ENCODE measurements at regions not wholly inside any gene's neighbourhood (a gene's known extent, or its start where the extent isn't known, plus 50 kb on each side); places are given as distances from the start of the nearest gene placed in this dataset.
"Not testable (repeated sequence)": the region's sequence is repeated elsewhere in the genome, so short reads cannot be mapped to it uniquely, and the experiment has no call there.

GRCh38 chr2:223297788-223298187 is 245.8 kb downstream of the KCNE4 start:
- no peaks in the 10 kb centered on the region for H3K4me1 Mint-ChIP-seq (ENCODE audit: low read depth)
- H3K36me3 Mint-ChIP-seq (ENCODE audit: low read depth) = no peaks in the 10 kb centered on the region
- no peak overlapping the region for H3K4me3 Mint-ChIP-seq (ENCODE audit: low read depth)
- peaks cover 3% of the 10 kb centered on the region for H3K9me3 Mint-ChIP-seq
- H3K27me3 Mint-ChIP-seq (ENCODE audit: low read depth) = no peaks in the 10 kb centered on the region
- no peak overlapping the region for H3K27ac Mint-ChIP-seq
- intact Hi-C loops (cut with micrococcal nuclease) = no loop called here
- DNase-seq (ENCODE audit: low spot score) = no peak

- H3K36me3 Mint-ChIP-seq (ENCODE audit: low read depth); H3K9me3 Mint-ChIP-seq; intact Hi-C loops (cut with micrococcal nuclease); H3K4me1 Mint-ChIP-seq (ENCODE audit: low read depth); DNase-seq (ENCODE audit: low spot score); H3K27me3 Mint-ChIP-seq (ENCODE audit: low read depth); H3K27ac Mint-ChIP-seq; H3K4me3 Mint-ChIP-seq (ENCODE audit: low read depth): not testable (repeated sequence)
These were observed 246.3 kb downstream of the KCNE4 start for GRCh38 chr2:223298329-223298728.

DNA sequence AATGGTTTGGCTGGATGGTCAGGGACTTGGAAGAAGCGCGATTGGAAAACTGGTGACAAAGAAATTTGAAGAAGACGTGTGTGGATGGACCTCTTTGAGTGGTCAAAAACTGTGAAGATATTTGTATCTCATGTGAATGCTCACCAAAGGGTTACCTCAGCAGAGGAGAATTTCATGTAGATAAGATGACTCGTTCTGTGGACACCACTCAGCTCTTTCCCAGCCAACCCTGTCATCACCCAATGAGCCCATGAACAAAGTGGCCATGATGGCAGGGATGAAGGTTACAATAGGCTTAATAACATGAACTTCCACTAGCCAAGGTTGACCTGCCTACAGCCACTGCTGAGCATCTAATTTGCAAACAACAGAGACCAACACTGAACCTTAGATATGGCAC is 248.3 kb downstream of the KCNE4 start:
- Mint-ChIP-seq H3K27me3 (ENCODE audit: low read depth) (no peaks in the 10 kb centered on the region), H3K27ac (no peak overlapping the region), H3K4me1 (ENCODE audit: low read depth) (no peaks in the 10 kb centered on the region), H3K4me3 (ENCODE audit: low read depth) (no peak overlapping the region), H3K9me3 (peaks cover 3% of the 10 kb centered on the region), H3K36me3 (ENCODE audit: low read depth) (no peaks in the 10 kb centered on the region)
- no peak for DNase-seq (ENCODE audit: low spot score)
- intact Hi-C loops (cut with micrococcal nuclease) = no loop called here

DNA sequence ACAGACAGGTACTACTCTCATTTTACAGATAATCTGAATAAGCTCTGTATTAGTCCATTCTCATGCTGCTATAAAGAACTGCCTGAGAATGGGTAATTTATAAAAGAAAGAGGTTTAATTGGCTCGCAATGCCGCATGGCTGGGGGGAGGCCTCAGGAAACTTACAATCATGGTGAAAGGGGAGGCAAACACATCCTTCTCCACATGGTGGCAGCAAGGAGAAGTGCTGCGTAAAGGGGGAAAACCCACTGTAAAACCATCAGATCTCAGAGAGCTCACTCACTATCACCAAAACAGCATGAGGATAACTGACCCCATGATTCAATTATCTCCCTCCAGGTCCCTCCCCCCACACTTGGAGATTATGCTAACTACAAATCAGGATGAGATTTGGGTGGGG is 254.4 kb downstream of the KCNE4 start:
- H3K27me3 Mint-ChIP-seq (ENCODE audit: low read depth) = no peaks in the 10 kb centered on the region
- no peaks in the 10 kb centered on the region for H3K36me3 Mint-ChIP-seq (ENCODE audit: low read depth)
- intact Hi-C loops (cut with micrococcal nuclease) = no loop called here
- no peaks in the 10 kb centered on the region for H3K9me3 Mint-ChIP-seq
- no peaks in the 10 kb centered on the region for H3K4me1 Mint-ChIP-seq (ENCODE audit: low read depth)
- no peak overlapping the region for H3K4me3 Mint-ChIP-seq (ENCODE audit: low read depth)
- H3K27ac Mint-ChIP-seq = no peak overlapping the region
- DNase-seq (ENCODE audit: low spot score) = no peak

DNA sequence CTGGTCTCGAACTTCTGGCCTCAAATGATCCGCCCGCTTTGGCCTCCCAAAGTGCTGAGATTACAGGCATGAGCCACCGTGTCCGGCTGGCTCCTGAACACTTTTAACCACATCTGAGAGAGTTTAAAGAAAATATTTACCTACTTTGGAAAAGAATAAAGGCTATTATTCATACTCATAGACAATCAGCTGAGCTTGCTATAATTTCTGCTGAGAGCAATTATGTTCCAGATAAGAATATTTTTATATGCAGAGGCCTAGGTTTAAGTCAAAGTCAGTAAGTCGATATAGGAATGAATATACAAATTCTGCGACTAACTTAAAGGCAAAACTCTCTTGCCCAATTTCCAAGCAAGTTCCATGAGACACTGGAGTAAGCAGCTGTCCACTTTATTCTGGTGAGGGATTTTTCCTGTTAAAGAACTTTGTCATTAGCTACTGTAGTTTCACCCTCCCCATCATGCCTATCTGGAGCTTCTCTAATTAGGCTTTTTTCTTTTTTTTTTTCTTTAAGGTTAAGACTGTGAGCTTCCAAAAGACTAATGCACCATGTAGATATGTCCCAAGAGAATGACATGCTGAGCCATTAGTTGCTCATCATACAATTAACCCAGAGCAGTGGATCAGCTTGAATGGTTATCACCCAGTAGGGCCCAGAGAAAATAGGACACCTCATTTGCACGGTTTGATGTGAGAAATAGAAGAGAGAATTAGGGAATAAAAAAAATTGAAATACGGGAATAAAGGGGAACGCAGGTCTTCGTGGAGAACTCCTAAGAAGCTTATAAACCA is 260.1 kb downstream of the KCNE4 start:
- intact Hi-C loops (cut with micrococcal nuclease) = no loop called here
- Mint-ChIP-seq H3K4me3 (ENCODE audit: low read depth) (no peak overlapping the region), H3K36me3 (ENCODE audit: low read depth) (no peaks in the 10 kb centered on the region), H3K9me3 (no peaks in the 10 kb centered on the region), H3K4me1 (ENCODE audit: low read depth) (no peaks in the 10 kb centered on the region), H3K27me3 (ENCODE audit: low read depth) (no peaks in the 10 kb centered on the region), H3K27ac (no peak overlapping the region)
- no peak for DNase-seq (ENCODE audit: low spot score)

DNA sequence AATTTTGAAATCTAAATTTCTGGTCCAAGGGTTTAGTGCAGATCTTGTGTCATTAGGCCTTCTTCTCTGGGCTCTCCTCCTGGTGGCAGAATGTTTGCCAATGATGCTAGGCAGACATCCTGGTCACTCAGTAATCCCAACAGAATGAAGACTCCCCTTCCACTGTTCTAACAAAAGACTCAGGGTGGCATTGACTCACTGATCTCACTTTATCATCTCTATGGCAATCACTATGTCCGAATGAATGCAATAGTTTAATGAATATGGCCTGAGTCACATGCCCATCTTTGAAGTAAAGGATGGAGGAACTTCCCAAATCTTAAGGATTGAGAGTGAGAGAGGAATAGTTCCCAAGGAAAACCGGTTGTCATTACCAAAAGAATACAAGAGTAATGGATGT is 261.1 kb downstream of the KCNE4 start:
- Mint-ChIP-seq H3K4me3 (ENCODE audit: low read depth) (no peak overlapping the region), H3K27ac (no peak overlapping the region), H3K9me3 (no peaks in the 10 kb centered on the region), H3K27me3 (ENCODE audit: low read depth) (no peaks in the 10 kb centered on the region), H3K36me3 (ENCODE audit: low read depth) (no peaks in the 10 kb centered on the region), H3K4me1 (ENCODE audit: low read depth) (no peaks in the 10 kb centered on the region)
- intact Hi-C loops (cut with micrococcal nuclease) = no loop called here
- DNase-seq (ENCODE audit: low spot score) = no peak

- Mint-ChIP-seq H3K27ac (no peak overlapping the region), H3K36me3 (ENCODE audit: low read depth) (no peaks in the 10 kb centered on the region), H3K27me3 (ENCODE audit: low read depth) (no peaks in the 10 kb centered on the region), H3K4me1 (ENCODE audit: low read depth) (no peaks in the 10 kb centered on the region), H3K4me3 (ENCODE audit: low read depth) (no peak overlapping the region), H3K9me3 (no peaks in the 10 kb centered on the region)
- no peak for DNase-seq (ENCODE audit: low spot score)
- intact Hi-C loops (cut with micrococcal nuclease) = no loop called here
These were observed 262.8 kb downstream of the KCNE4 start for GRCh38 chr2:223314811-223315210.

- Mint-ChIP-seq H3K27me3 (ENCODE audit: low read depth) (no peaks in the 10 kb centered on the region), H3K4me1 (ENCODE audit: low read depth) (no peaks in the 10 kb centered on the region), H3K4me3 (ENCODE audit: low read depth) (no peak overlapping the region), H3K36me3 (ENCODE audit: low read depth) (no peaks in the 10 kb centered on the region), H3K9me3 (no peaks in the 10 kb centered on the region), H3K27ac (no peak overlapping the region)
- intact Hi-C loops (cut with micrococcal nuclease) = no loop called here
- no peak for DNase-seq (ENCODE audit: low spot score)
These were observed 263.8 kb downstream of the KCNE4 start for GRCh38 chr2:223315813-223316212.

DNA sequence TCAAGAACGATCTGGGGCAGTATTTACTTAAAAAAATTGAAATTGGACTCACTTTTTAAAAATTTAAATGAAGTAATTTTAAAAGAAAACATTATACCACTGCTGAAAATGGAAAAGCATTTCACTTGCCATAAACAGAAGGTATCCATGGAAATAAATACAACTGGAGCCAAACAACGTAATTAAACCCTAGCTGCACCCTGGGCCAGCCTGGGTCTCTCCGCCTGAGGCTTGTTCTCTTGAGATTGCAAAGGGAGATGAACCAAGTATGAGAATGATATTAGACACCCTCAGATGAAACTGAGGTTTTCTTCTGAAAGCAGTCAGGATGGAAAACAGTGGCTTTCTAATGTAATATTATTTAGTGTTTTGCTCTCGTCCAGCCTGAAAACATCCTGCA is 264.4 kb downstream of the KCNE4 start:
- no peaks in the 10 kb centered on the region for H3K27me3 Mint-ChIP-seq (ENCODE audit: low read depth)
- H3K9me3 Mint-ChIP-seq = no peaks in the 10 kb centered on the region
- H3K4me3 Mint-ChIP-seq (ENCODE audit: low read depth) = no peak overlapping the region
- intact Hi-C loops (cut with micrococcal nuclease) = no loop called here
- no peaks in the 10 kb centered on the region for H3K36me3 Mint-ChIP-seq (ENCODE audit: low read depth)
- H3K27ac Mint-ChIP-seq = no peak overlapping the region
- DNase-seq (ENCODE audit: low spot score) = no peak
- no peaks in the 10 kb centered on the region for H3K4me1 Mint-ChIP-seq (ENCODE audit: low read depth)

DNA sequence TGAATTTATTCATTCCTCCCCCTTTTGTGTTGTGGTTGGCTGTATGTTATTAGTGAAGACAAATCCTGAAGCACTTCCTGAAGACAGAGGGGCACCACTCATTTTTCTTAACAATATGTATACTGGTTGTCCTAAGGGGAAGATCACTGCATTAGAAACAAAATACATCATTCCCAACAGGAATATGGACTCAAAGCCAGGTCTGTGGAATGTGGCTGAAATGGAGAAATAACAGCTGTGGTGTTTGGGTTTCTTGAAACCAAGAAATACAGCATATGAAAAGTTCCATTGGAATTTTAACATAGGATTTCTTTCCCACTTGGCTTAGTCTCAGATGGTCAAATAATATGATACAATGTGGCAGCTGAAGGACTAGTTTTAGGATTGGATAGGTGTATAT is 267.6 kb downstream of the KCNE4 start:
- no peak overlapping the region for H3K4me3 Mint-ChIP-seq (ENCODE audit: low read depth)
- no peak for DNase-seq (ENCODE audit: low spot score)
- intact Hi-C loops (cut with micrococcal nuclease) = no loop called here
- no peaks in the 10 kb centered on the region for H3K36me3 Mint-ChIP-seq (ENCODE audit: low read depth)
- no peaks in the 10 kb centered on the region for H3K27me3 Mint-ChIP-seq (ENCODE audit: low read depth)
- H3K4me1 Mint-ChIP-seq (ENCODE audit: low read depth) = no peaks in the 10 kb centered on the region
- H3K27ac Mint-ChIP-seq = no peak overlapping the region
- no peaks in the 10 kb centered on the region for H3K9me3 Mint-ChIP-seq

DNA sequence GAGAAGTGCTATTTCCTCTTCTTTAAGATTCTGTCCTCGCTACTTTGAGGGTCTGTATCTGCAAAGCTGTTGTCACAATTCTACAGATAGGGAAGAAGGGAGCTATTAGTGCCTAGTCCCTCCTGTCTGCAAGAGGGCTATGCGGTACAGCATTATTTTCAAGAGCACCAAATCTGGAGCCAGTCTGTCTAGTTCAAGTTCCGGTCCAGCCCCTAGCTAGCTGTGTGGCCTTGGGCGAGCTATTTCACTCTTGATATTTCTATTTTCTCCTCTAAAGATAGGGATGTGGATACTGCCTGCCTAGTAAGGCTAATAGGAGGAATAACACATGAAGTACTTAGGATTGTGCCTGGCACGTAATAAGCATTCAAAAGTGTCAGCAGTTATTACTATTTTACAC is 272.4 kb downstream of the KCNE4 start:
- H3K4me3 Mint-ChIP-seq (ENCODE audit: low read depth) = no peak overlapping the region
- intact Hi-C loops (cut with micrococcal nuclease) = no loop called here
- no peaks in the 10 kb centered on the region for H3K36me3 Mint-ChIP-seq (ENCODE audit: low read depth)
- no peaks in the 10 kb centered on the region for H3K9me3 Mint-ChIP-seq
- no peaks in the 10 kb centered on the region for H3K27me3 Mint-ChIP-seq (ENCODE audit: low read depth)
- DNase-seq (ENCODE audit: low spot score) = no peak
- no peaks in the 10 kb centered on the region for H3K4me1 Mint-ChIP-seq (ENCODE audit: low read depth)
- H3K27ac Mint-ChIP-seq = no peak overlapping the region

- peaks cover 9% of the 10 kb centered on the region for H3K9me3 Mint-ChIP-seq
- no peak overlapping the region for H3K27ac Mint-ChIP-seq
- H3K4me3 Mint-ChIP-seq (ENCODE audit: low read depth) = no peak overlapping the region
- DNase-seq (ENCODE audit: low spot score) = no peak
- H3K4me1 Mint-ChIP-seq (ENCODE audit: low read depth) = no peaks in the 10 kb centered on the region
- intact Hi-C loops (cut with micrococcal nuclease) = no loop called here
- H3K27me3 Mint-ChIP-seq (ENCODE audit: low read depth) = no peaks in the 10 kb centered on the region
- no peaks in the 10 kb centered on the region for H3K36me3 Mint-ChIP-seq (ENCODE audit: low read depth)
These were observed 273.6 kb downstream of the SCG2 start for GRCh38 chr2:223328578-223328977.

- H3K4me3 Mint-ChIP-seq (ENCODE audit: low read depth); H3K36me3 Mint-ChIP-seq (ENCODE audit: low read depth); H3K27ac Mint-ChIP-seq; intact Hi-C loops (cut with micrococcal nuclease); H3K9me3 Mint-ChIP-seq; DNase-seq (ENCODE audit: low spot score); H3K27me3 Mint-ChIP-seq (ENCODE audit: low read depth); H3K4me1 Mint-ChIP-seq (ENCODE audit: low read depth): not testable (repeated sequence)
These were observed 271.4 kb downstream of the SCG2 start for GRCh38 chr2:223330747-223331146.

GRCh38 chr2:223338016-223338415 is 264.1 kb downstream of the SCG2 start:
- no peaks in the 10 kb centered on the region for H3K36me3 Mint-ChIP-seq (ENCODE audit: low read depth)
- DNase-seq (ENCODE audit: low spot score) = no peak
- no peaks in the 10 kb centered on the region for H3K4me1 Mint-ChIP-seq (ENCODE audit: low read depth)
- intact Hi-C loops (cut with micrococcal nuclease) = no loop called here
- H3K27ac Mint-ChIP-seq = no peak overlapping the region
- H3K27me3 Mint-ChIP-seq (ENCODE audit: low read depth) = no peaks in the 10 kb centered on the region
- H3K9me3 Mint-ChIP-seq = no peaks in the 10 kb centered on the region
- no peak overlapping the region for H3K4me3 Mint-ChIP-seq (ENCODE audit: low read depth)

Data from activated T-helper 2 cell treated with anti-CD3 and anti-CD28 coated beads, Interferon-gamma antibody, Interleukin-2, Interleukin-4, amounts not matched to agents 10 μg/mL and 5 μg/mL and 100 μg/mL, durations not matched to agents 14 hours and 24 hours and 36 hours (primary cell).